Natural killer cell (primary cell): ENCODE measurements at regions not wholly inside any gene's neighbourhood (a gene's known extent, or its start where the extent isn't known, plus 50 kb on each side); places are given as distances from the start of the nearest gene placed in this dataset.
A peak's percentile ranks its signal among the peaks of the same experiment; 100 is the strongest.

Experiments used
- ATAC-seq, 3 donors: fragments of 150-1000 bp in 2 of 3; fragments of 200-7000 bp in 1 of 3; cut with Tn5 transposase; 1 replicate in 1 of 3; 2 replicates in 2 of 3; pipeline ENCODE4 v1.10.0; 2021; ENCODE audit warnings: mild to moderate bottlenecking in 2 of 3, moderate library complexity in 2 of 3
- DNase-seq, 2 donors: peaks; one replicate each; pipeline versions ENCODE4 v3.0.0 to v3.0.0-alpha.2; 2013 to 2021; ENCODE audit warnings: mixed read lengths in 1 of 2
- H3K27ac ChIP-seq: one replicate; pipeline ENCODE4 v1.5.1; 2013; ENCODE audit warnings: mild to moderate bottlenecking, low read length
- H3K27me3 ChIP-seq: one replicate; pipeline ENCODE4 v1.6.1; 2013; ENCODE audit warnings: low read length; ENCODE audit not compliant: control insufficient read depth, insufficient read depth
- H3K36me3 ChIP-seq: one replicate; pipeline ENCODE4 v1.6.1; 2013; ENCODE audit warnings: low read length; ENCODE audit not compliant: control insufficient read depth, insufficient read depth
- H3K4me1 ChIP-seq: one replicate; pipeline ENCODE4 v1.6.1; 2013; ENCODE audit warnings: low read length; ENCODE audit not compliant: control insufficient read depth, insufficient read depth
- H3K4me3 ChIP-seq: one replicate; pipeline ENCODE4 v1.5.1; 2013; ENCODE audit warnings: low read length
- H3K9me3 ChIP-seq: one replicate; pipeline ENCODE4 v1.6.1; 2013; ENCODE audit warnings: low read length; ENCODE audit not compliant: control insufficient read depth, insufficient read depth
- H3K27ac Mint-ChIP-seq, 2 donors: one replicate each; pipeline ENCODE4 v1.8.0; 2022; ENCODE audit warnings: mild to moderate bottlenecking in 2 of 2, mixed read lengths in 2 of 2, moderate library complexity in 1 of 2
- H3K27me3 Mint-ChIP-seq, 2 donors: one replicate each; pipeline ENCODE4 v1.8.0; 2022; ENCODE audit warnings: low read depth in 2 of 2, mixed read lengths in 2 of 2
- H3K36me3 Mint-ChIP-seq: one replicate; pipeline ENCODE4 v1.8.0; 2022; ENCODE audit warnings: mixed read lengths
- H3K4me1 Mint-ChIP-seq, 2 donors: one replicate each; pipeline ENCODE4 v1.8.0; 2022; ENCODE audit warnings: mixed read lengths in 2 of 2
- H3K4me3 Mint-ChIP-seq: one replicate; pipeline ENCODE4 v1.8.0; 2022; ENCODE audit warnings: mild to moderate bottlenecking, moderate library complexity, mixed read lengths
- H3K9me3 Mint-ChIP-seq, 2 donors: one replicate each; pipeline ENCODE4 v1.8.0; 2022; ENCODE audit warnings: mixed read lengths in 2 of 2
- CTCF ChIP-seq: fragments of 200-600 bp; IDR thresholded peaks from one replicate; pipeline ENCODE4 v1.8.0; 2022; ENCODE audit warnings: antibody characterized with exemption
- WGBS: methylation state at CpG from one replicate; pipeline ENCODE4 v1.1.7; 2013; ENCODE audit warnings: missing lambda C conversion rate; ENCODE audit not compliant: insufficient coverage; 5-methylcytosine and 5-hydroxymethylcytosine counted together
- intact Hi-C: fragments of 100-400 bp; cut with micrococcal nuclease; formaldehyde crosslinking; loops from one replicate; pipeline ENCODE4 v1.14.2; 2022

GRCh38 chr4:85370400-85371032, 104.4 kb upstream of the ARHGAP24 start:
- ATAC-seq (no peak), DNase-seq (peak in 1 of 2 donors; percentile 1)
- H3K27me3 Mint-ChIP-seq: no peaks in the 10 kb centered on the region
- Histone ChIP-seq H3K9me3 (no peaks in the 10 kb centered on the region), H3K36me3 (no peaks in the 10 kb centered on the region), H3K27me3 (no peaks in the 10 kb centered on the region), H3K4me3 (no peak overlapping the region), H3K27ac (no peak overlapping the region), H3K4me1 (no peaks in the 10 kb centered on the region)
- WGBS: 52% methylated on average over 4 of the region's 5 CpGs
- intact Hi-C loops: no loop called here
- H3K36me3 Mint-ChIP-seq: no peaks in the 10 kb centered on the region
- H3K4me3 Mint-ChIP-seq: no peak overlapping the region
- no peaks in the 10 kb centered on the region for H3K4me1 Mint-ChIP-seq
- TF ChIP-seq CTCF: no peak
- H3K27ac Mint-ChIP-seq: no peak overlapping the region
- peaks cover 4 to 5% of the 10 kb centered on the region in 2 donors for H3K9me3 Mint-ChIP-seq

- TF ChIP-seq CTCF: no peak
- H3K4me3 Mint-ChIP-seq: no peak overlapping the region
- no peaks in the 10 kb centered on the region for H3K27me3 ChIP-seq
- H3K36me3 Mint-ChIP-seq: no peaks in the 10 kb centered on the region
- intact Hi-C loops: no loop called here
- no peak overlapping the region for H3K27ac ChIP-seq
- peaks cover 4 to 5% of the 10 kb centered on the region in 2 donors for H3K9me3 Mint-ChIP-seq
- DNase-seq: no peak
- H3K9me3 ChIP-seq: no peaks in the 10 kb centered on the region
- no peak for ATAC-seq
- H3K4me3 ChIP-seq: no peak overlapping the region
- 81% methylated on average over 4 of the region's 4 CpGs for WGBS
- H3K36me3 ChIP-seq: no peaks in the 10 kb centered on the region
- no peaks in the 10 kb centered on the region for H3K27me3 Mint-ChIP-seq
- no peaks in the 10 kb centered on the region for H3K4me1 ChIP-seq
- no peak overlapping the region for H3K27ac Mint-ChIP-seq
- no peaks in the 10 kb centered on the region for H3K4me1 Mint-ChIP-seq
Observed at GRCh38 chr4:85372966-85373365, 102.0 kb upstream of the ARHGAP24 start.

- Histone ChIP-seq H3K9me3 (no peaks in the 10 kb centered on the region), H3K36me3 (no peaks in the 10 kb centered on the region), H3K27me3 (no peaks in the 10 kb centered on the region), H3K27ac (no peak overlapping the region), H3K4me1 (no peaks in the 10 kb centered on the region), H3K4me3 (no peak overlapping the region)
- Mint-ChIP-seq H3K4me1 (no peaks in the 10 kb centered on the region), H3K27ac (no peak overlapping the region), H3K9me3 (peaks cover 5 to 9% of the 10 kb centered on the region in 2 donors), H3K36me3 (no peaks in the 10 kb centered on the region), H3K27me3 (no peaks in the 10 kb centered on the region), H3K4me3 (no peak overlapping the region)
- 85% methylated on average over 3 of the region's 3 CpGs for WGBS
- no peak for TF ChIP-seq CTCF
- intact Hi-C loops: no loop called here
- ATAC-seq (no peak), DNase-seq (no peak)
Observed at GRCh38 chr4:85376285-85376684, 98.7 kb upstream of the ARHGAP24 start.

- H3K4me1 ChIP-seq: no peaks in the 10 kb centered on the region
- Mint-ChIP-seq H3K36me3 (no peaks in the 10 kb centered on the region), H3K4me3 (no peak overlapping the region), H3K4me1 (no peaks in the 10 kb centered on the region), H3K27ac (no peak overlapping the region), H3K9me3 (peaks cover 5 to 13% of the 10 kb centered on the region in 2 donors), H3K27me3 (no peaks in the 10 kb centered on the region)
- ATAC-seq (no peak), DNase-seq (no peak)
- H3K36me3 ChIP-seq: no peaks in the 10 kb centered on the region
- no peak overlapping the region for H3K27ac ChIP-seq
- intact Hi-C loops: no loop called here
- no peaks in the 10 kb centered on the region for H3K9me3 ChIP-seq
- no peak for TF ChIP-seq CTCF
- H3K4me3 ChIP-seq: no peak overlapping the region
- WGBS: 85% methylated on average over 4 of the region's 4 CpGs
- no peaks in the 10 kb centered on the region for H3K27me3 ChIP-seq
Observed at GRCh38 chr4:85381968-85382367, 93.0 kb upstream of the ARHGAP24 start.
